ENCODE measurements at regions not wholly inside any gene's neighbourhood (a gene's known extent, or its start where the extent isn't known, plus 50 kb on each side); places are given as distances from the start of the nearest gene placed in this dataset.
"Not testable (repeated sequence)": the region's sequence is repeated elsewhere in the genome, so short reads cannot be mapped to it uniquely, and the experiment has no call there.

DNA sequence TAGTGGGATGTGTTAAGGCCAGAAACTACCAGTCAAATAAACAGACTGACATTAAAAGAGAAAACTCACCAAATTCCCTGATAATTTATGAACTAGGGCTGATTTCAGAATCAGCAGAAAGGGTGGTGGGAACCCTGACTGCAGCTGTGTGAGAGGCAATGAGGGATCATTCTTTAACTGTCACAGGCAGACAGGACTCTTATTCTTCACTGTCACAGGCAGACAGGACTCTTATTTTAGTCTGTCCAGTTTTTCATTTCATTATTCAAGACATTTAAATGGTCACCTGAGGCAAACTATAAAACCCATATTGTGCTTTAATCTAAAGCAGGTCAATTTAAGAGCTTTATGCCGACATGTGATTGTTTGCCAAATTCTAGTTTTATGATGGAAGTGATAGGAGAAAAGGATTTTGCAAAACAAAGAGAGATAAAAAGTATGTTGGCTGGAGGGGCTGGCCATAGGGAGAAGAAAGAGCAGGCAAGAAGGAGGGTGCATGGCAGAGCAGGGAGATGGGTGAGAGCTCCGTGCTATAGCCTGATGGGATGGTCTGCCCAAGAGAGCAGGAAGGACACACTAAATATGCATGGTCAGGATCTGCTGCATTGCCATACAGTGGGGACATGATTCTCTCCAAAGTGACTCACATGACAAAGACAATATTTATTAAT, 366.8 kb downstream of the ANAPC1 start:
- FAIRE-seq; DNase-seq (ENCODE audit: low spot score): not testable (repeated sequence)

- not testable (repeated sequence) for FAIRE-seq; DNase-seq (ENCODE audit: low spot score)
Observed at GRCh38 chr2:111517721-111518053, 366.3 kb downstream of the ANAPC1 start.

GRCh38 chr2:111519071-111519470, 364.9 kb downstream of the ANAPC1 start:
- FAIRE-seq (no peak), DNase-seq (ENCODE audit: low spot score) (no peak)

DNA sequence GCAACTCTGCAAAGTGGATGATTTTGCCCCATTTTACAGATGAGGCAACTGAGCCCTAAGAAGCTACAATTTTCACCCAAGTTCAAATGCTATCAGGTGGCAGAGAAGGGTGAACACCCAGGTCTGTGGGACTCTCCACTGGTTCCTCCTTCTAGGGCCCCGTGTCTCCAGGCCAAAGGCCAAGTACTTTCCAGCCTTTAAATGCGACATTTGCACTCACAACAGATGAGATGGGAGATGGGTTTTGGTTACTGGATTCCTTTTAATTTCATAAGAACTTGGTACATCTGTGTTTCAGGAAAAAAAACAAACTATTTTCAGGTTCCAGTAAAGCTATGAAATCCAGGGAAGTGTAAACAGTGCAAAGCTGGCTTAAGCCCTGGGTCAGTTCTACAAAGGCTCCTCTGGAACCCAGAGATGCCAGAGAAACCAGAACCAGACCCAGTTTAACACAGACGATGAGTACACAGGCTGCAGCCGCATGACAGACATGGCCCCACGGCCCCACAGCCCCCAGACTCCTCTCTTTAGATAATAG, 361.7 kb downstream of the ANAPC1 start:
- FAIRE-seq (no peak), DNase-seq (ENCODE audit: low spot score) (no peak)

- DNase-seq (ENCODE audit: low spot score) (no peak), FAIRE-seq (no peak)
Observed at GRCh38 chr2:111523009-111523408, 361.0 kb downstream of the ANAPC1 start.

DNA sequence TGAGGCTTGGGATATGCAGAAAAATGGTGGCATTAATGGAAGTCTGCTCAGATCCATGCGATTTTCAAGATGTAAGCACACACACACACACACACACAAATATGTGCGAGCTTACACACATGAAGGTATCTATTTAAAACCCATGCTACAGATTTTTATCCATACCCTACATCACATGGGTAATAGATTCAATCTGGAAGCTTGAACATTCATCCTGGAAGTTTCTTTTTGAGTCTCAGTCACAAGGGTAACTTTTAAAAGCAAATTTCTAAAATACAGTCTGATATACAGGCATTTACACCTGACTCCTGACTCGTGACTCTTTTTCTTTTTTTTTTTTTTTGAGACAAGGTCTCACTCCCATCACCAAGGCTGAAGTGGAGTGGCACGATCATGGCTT, 359.0 kb downstream of the ANAPC1 start:
- not testable (repeated sequence) for DNase-seq (ENCODE audit: low spot score); FAIRE-seq

- not testable (repeated sequence) for DNase-seq (ENCODE audit: low spot score); FAIRE-seq
Observed at GRCh38 chr2:111526041-111526639, 357.9 kb downstream of the ANAPC1 start.

DNA sequence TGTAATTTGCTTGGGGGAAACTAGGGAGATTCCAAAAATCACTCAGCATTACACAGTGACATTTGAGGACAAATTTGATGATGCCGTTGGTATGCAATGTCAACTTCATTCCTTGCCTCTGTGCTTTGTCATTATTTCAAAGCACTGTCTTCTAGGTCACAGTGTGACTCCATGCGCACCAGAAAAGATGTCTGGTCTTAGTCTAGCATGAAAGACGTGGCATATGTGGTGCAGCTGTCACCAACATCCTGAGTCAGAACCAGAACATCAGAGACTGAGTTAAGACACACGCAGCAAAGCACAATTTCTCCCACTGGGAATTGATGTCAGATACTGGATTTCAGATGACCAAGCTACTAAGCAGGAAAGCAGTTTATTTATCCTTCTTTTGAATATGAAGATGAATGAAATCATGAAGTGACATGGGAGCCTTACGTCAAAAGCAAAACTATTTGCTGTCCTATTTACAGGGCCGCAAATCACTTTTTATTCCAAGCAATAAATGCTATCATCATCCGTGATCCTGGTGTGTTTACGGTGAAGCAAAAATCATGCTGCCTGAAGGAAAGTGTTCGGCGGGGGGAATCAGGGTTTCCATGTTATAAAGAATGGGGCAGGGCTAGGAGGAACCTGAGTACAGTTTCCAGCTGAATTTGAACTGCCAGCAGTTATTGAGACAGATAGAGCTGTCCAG, 356.1 kb downstream of the ANAPC1 start:
- not testable (repeated sequence) for DNase-seq (ENCODE audit: low spot score)
- peak; percentile 93 for FAIRE-seq

DNA sequence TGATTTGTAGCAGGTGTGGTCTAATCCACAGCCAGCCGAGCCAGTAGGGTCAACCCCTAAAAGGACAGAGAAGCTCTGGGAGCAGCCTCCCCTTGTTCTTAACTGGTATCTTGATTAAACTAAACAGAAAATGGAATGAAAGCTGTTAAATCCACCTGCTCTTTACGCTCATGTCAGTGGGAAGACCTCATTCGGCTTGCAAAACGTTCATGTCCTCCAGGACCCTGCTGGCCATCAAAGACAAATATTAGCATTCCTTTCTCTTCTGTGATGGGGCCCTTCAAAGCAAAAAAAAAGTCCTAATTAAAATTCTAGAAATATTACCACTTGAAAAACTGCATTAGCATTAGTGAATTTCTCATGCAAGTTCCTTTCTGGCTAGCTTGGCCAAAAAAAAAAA, 355.0 kb downstream of the ANAPC1 start:
- not testable (repeated sequence) for FAIRE-seq; DNase-seq (ENCODE audit: low spot score)

DNA sequence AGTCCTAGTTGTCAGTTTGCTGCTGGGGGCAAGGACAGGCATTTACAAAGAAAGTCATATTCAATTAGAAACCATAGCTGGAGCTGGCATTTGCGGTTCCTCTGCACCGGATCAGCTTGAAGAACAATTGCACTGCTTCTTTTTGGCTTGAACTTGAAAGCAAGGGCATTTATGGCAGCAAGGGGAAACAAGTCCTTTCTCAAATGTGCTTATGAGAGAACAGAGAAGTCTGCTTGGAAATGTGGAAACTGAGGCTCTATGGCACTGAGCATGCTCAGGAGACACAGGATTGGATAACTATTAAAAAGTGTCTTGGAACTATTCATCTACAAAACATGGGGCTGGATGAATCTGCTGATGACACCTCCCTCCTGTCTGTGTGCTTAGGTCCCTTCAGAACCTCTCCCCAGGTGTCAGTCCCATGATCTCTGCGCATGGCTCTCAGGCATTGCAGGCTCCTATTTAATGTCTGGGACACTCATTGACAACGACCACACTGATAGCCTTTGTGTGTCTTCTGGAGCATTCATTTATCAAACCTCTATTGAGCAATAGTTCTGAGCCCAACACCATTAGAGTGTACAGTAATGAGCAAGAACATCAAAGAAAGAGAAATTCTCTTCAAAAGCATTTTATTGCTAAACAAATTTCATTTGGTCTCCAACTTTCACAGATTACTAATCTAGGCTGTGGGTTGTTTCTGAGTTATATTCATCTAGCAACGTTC, 353.6 kb downstream of the ANAPC1 start:
- DNase-seq (ENCODE audit: low spot score); FAIRE-seq: not testable (repeated sequence)

GRCh38 chr2:111532682-111533556, 351.1 kb downstream of the ANAPC1 start:
- peak; percentile 17 for FAIRE-seq
- not testable (repeated sequence) for DNase-seq (ENCODE audit: low spot score)

DNA sequence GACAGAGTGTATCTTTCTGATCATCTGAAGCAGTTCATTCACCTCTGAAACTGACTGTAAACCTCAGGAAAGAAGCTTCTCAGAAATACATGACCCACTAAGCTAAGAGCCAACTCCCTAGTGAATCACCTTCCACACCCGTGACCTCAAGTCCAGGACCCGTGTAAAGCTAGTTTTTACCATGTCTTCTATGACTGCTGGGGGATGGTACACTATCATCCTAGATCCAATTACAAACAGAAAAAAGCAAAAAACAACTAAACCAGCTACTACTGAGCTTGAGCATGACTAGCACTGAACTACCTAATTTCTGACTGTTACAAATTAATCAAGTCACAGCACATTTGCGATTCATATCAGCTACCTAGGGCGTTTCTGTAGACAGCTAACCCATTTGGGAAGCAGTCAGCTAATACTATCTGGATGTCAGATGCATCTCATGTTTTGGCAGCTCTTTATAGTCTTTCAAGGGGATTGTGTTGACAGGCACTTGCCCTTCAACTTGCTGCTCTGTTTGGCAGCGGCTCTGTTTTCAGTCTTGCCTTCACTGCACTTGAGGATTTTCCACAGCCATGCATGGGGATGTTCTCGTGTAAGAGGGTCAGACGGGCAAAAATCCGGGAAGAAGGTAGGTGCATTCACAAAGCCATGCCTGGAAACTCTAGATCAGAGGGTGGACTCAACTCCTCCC, 350.3 kb downstream of the ANAPC1 start:
- FAIRE-seq; DNase-seq (ENCODE audit: low spot score): not testable (repeated sequence)

- no peak for DNase-seq (ENCODE audit: low spot score)
- no peak for FAIRE-seq
Observed at GRCh38 chr2:111534910-111535352, 349.1 kb downstream of the ANAPC1 start.

GRCh38 chr2:111535404-111535803, 348.6 kb downstream of the ANAPC1 start:
- peak; percentile 22 for DNase-seq (ENCODE audit: low spot score)
- no peak for FAIRE-seq

GRCh38 chr2:111537078-111537655, 346.8 kb downstream of the ANAPC1 start:
- DNase-seq (ENCODE audit: low spot score): no peak
- no peak for FAIRE-seq

DNA sequence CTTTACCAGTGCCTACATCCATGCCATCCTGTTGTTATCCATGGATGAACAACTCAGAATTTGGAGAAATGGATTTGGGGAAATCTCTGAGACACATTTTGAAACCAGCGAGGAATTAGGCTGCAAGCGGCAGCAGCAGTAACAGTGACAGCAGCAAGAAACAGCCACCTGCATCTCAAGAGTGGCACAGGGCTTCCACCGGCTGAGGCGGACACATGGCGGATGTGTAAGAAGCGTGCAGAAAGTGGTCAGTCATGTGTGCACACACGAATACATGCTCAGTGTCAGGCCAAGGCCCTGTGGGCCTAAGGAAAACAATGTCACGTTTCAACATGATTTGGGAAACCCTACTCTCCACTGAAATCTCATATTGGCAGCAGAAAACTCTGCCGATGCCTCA, 344.0 kb downstream of the ANAPC1 start:
- not testable (repeated sequence) for DNase-seq (ENCODE audit: low spot score); FAIRE-seq

DNA sequence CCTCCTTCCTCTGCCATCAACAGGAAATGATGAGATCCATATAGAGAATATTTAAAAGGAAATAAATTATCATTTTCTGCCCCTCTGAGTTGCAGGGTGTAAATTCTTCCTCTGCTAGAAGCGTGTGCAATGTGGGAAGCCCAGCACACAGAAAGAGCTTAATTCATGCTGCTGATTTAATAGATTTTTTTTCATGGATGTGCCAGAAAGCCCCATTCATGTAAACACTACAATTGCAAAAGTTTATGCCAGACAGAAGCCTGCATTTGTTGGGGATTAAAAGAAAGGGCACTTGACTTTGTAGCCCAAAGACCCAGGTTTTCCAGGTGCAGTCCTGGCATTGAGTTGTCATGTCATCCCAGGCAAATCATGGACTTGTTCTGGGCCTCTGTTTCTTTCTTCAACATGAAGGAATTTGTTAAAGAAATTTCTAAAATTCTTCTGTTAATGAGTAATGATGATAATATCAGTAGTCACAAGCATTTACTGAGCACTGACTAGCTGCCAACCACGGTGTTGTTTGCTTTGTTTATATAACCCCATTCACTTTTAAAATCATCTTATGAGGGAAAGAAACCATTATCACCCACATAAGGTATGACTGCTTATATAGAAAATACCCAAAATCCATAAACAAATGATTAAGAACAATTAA, 341.7 kb downstream of the ANAPC1 start:
- DNase-seq (ENCODE audit: low spot score): not testable (repeated sequence)
- FAIRE-seq: peak; percentile 5

DNA sequence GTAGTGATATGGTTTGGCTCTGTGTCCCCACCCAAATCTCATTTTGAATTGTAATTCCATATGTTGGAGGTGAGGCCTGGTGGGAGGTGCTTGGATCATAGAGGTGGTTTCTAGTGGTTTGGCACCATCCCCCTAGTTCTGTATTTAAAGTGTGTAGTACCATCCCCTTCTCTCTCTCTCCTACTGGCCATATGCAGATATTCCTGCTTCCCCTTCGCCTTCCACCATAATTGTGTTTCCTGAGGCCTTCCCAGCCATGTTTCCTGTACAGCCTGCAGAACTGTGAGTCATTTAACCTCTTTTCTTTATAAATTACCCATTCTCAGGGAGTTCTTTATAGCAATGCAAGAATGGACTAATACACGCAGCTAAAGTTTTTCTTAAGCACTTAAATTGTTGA, 340.0 kb downstream of the ANAPC1 start:
- DNase-seq (ENCODE audit: low spot score); FAIRE-seq: not testable (repeated sequence)
